ENCODE measurements at regions not wholly inside any gene's neighbourhood (a gene's known extent, or its start where the extent isn't known, plus 50 kb on each side); places are given as distances from the start of the nearest gene placed in this dataset.

DNA sequence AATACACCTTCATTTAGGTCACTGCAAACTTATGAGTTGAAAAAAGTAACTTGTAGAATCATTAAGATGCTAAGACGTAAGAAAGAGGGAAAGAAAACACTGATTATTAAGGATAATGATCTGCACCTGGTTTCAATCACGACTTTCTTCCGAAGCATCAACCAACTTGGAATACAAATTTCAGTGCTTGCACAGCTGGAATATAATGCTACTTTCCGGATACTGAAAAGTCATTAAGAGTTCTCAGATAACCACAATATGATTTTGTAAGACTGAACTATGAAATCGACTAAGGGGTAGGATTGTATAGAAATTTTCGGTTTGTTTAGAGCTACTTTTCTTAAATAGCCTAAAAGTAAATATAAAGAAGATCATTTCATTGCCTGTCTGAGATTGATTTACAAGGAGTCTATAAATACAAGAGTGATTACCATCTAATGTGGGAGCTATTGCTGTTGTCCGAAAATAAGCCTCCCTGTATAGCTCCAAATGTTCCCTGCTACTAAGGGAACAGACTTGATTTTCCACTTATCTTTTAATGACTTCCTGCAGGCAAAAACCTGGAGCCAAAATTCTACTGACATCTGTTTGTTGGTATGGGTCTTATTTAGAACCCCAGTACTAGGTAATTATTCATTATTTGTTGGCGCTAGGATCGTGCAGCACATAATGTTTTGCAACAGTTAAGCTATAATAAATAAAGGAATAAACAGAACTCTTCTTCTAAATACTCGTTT is 673.3 kb downstream of the KCNT2 start:
- POLR2A ChIA-PET = no interaction called here
- CTCF ChIA-PET = no interaction called here

More for the DNA sequence above, 673.3 kb downstream of the KCNT2 start:
- no peak for DNase-seq (ENCODE audit: low read depth, low spot score)
- H3K36me3 ChIP-seq (ENCODE audit: control insufficient read depth in 1 of 2, insufficient read depth in 2 of 2, low read length in 2 of 2) = no peaks in the 10 kb centered on the region
- H3K4me3 ChIP-seq (replicated peaks in 1 of 2; ENCODE audit: low read depth in 1 of 2, low read length in 2 of 2) = no peak overlapping the region
- H3K9ac ChIP-seq (ENCODE audit: low read length) = no peak overlapping the region
- RAD21 ChIA-PET (ENCODE audit: low non-redundant PET in 1 of 2, low total read pairs in 2 of 2, uncharacterized antibody in 2 of 2, unreplicated experiment in 2 of 2) = no interaction called here
- no peaks in the 10 kb centered on the region for H3K9me3 ChIP-seq (ENCODE audit: control insufficient read depth in 1 of 2, insufficient read depth in 1 of 2, low read depth in 1 of 2, low read length in 2 of 2)
- BruUV-seq (replicated peaks) = no TSS peak
- intact Hi-C loops (cut with micrococcal nuclease) = no loop called here
- no peaks in the 10 kb centered on the region for H4K20me1 ChIP-seq (ENCODE audit: insufficient read depth)
- TF ChIP-seq, protein P1, sequence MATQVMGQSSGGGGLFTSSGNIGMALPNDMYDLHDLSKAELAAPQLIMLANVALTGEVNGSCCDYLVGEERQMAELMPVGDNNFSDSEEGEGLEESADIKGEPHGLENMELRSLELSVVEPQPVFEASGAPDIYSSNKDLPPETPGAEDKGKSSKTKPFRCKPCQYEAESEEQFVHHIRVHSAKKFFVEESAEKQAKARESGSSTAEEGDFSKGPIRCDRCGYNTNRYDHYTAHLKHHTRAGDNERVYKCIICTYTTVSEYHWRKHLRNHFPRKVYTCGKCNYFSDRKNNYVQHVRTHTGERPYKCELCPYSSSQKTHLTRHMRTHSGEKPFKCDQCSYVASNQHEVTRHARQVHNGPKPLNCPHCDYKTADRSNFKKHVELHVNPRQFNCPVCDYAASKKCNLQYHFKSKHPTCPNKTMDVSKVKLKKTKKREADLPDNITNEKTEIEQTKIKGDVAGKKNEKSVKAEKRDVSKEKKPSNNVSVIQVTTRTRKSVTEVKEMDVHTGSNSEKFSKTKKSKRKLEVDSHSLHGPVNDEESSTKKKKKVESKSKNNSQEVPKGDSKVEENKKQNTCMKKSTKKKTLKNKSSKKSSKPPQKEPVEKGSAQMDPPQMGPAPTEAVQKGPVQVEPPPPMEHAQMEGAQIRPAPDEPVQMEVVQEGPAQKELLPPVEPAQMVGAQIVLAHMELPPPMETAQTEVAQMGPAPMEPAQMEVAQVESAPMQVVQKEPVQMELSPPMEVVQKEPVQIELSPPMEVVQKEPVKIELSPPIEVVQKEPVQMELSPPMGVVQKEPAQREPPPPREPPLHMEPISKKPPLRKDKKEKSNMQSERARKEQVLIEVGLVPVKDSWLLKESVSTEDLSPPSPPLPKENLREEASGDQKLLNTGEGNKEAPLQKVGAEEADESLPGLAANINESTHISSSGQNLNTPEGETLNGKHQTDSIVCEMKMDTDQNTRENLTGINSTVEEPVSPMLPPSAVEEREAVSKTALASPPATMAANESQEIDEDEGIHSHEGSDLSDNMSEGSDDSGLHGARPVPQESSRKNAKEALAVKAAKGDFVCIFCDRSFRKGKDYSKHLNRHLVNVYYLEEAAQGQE (IDR thresholded peaks at IDR 0.05; ENCODE audit: low read depth) = no peak
- TF ChIP-seq SIN3A (IDR thresholded peaks at IDR 0.05; ENCODE audit: low read depth) (no peak), CEBPB (IDR thresholded peaks at IDR 0.05; ENCODE audit: low read depth) (no peak), SRF (IDR thresholded peaks at IDR 0.05; ENCODE audit: low read depth) (no peak), EZH2phosphoT487 (IDR thresholded peaks at IDR 0.05; ENCODE audit: borderline replicate concordance) (no peak), ELF1 (IDR thresholded peaks at IDR 0.05; ENCODE audit: borderline replicate concordance, low read depth) (no peak), FOSL1 (IDR thresholded peaks at IDR 0.05; ENCODE audit: low read depth) (no peak)
- no peak for ATAC-seq
- H3K79me2 ChIP-seq (ENCODE audit: insufficient read depth, low read length) = no peaks in the 10 kb centered on the region
- H3K27me3 ChIP-seq (ENCODE audit: insufficient read depth, low read length) = no peaks in the 10 kb centered on the region
- H3K9me2 ChIP-seq (ENCODE audit: insufficient read depth) = no peaks in the 10 kb centered on the region
- no peaks in the 10 kb centered on the region for H3K4me1 ChIP-seq (ENCODE audit: control insufficient read depth in 1 of 2, insufficient read depth in 2 of 2, low read length in 2 of 2)
- H3K4me2 ChIP-seq (ENCODE audit: low read length) = no peak overlapping the region
- no peak overlapping the region for H3K27ac ChIP-seq (ENCODE audit: low read depth, low read length)
- no peak overlapping the region for H2AFZ ChIP-seq (ENCODE audit: low read depth, low read length, poor library complexity, severe bottlenecking)

All from HCT116 (cell line).